Right kidney (tissue), 1 donor: ENCODE measurements at regions not wholly inside any gene's neighbourhood (a gene's known extent, or its start where the extent isn't known, plus 50 kb on each side); places are given as distances from the start of the nearest gene placed in this dataset.

Experiments
- DNase-seq: peaks from one replicate; pipeline ENCODE4 v3.0.0-alpha.2; 2016

- no peak for DNase-seq
Observed at GRCh38 chr12:113612076-113612728, 140.5 kb upstream of the LHX5 start.

- DNase-seq = no peak
Observed at GRCh38 chr12:113611652-113612051, 140.0 kb upstream of the LHX5 start.

GRCh38 chr12:113610698-113611097 is 139.0 kb upstream of the LHX5 start:
- no peak for DNase-seq

- DNase-seq = no peak
Observed at GRCh38 chr12:113609692-113610469, 138.2 kb upstream of the LHX5 start.

- DNase-seq = no peak
Observed at GRCh38 chr12:113604666-113605065, 133.0 kb upstream of the LHX5 start.

- DNase-seq = no peak
Observed at GRCh38 chr12:113601656-113602263, 130.1 kb upstream of the LHX5 start.

GRCh38 chr12:113598815-113599406 is 127.2 kb upstream of the LHX5 start:
- no peak for DNase-seq

GRCh38 chr12:113594967-113595366 is 123.3 kb upstream of the LHX5 start:
- no peak for DNase-seq

- DNase-seq = peak; percentile 52
Observed at GRCh38 chr12:113591480-113591974, 119.9 kb upstream of the LHX5 start.

GRCh38 chr12:113589437-113589836 is 117.8 kb upstream of the LHX5 start:
- no peak for DNase-seq

GRCh38 chr12:113587720-113588119 is 116.0 kb upstream of the LHX5 start:
- no peak for DNase-seq

GRCh38 chr12:113586461-113586860 is 114.8 kb upstream of the LHX5 start:
- DNase-seq = no peak

- peak; percentile 11 for DNase-seq
Observed at GRCh38 chr12:113582521-113583218, 111.0 kb upstream of the LHX5 start.

- DNase-seq = no peak
Observed at GRCh38 chr12:113581342-113581741, 109.7 kb upstream of the LHX5 start.

- no peak for DNase-seq
Observed at GRCh38 chr12:113580437-113580836, 108.8 kb upstream of the LHX5 start.

GRCh38 chr12:113577464-113578129 is 105.9 kb upstream of the LHX5 start:
- DNase-seq = no peak

GRCh38 chr12:113575386-113575785 is 103.7 kb upstream of the LHX5 start:
- DNase-seq = no peak

GRCh38 chr12:113573148-113573547 is 101.5 kb upstream of the LHX5 start:
- DNase-seq = no peak

- DNase-seq = no peak
Observed at GRCh38 chr12:113571713-113572112, 100.0 kb upstream of the LHX5 start.

- no peak for DNase-seq
Observed at GRCh38 chr12:113569806-113570205, 98.1 kb upstream of the LHX5 start.

- no peak for DNase-seq
Observed at GRCh38 chr12:113568021-113568420, 96.3 kb upstream of the LHX5 start.

- no peak for DNase-seq
Observed at GRCh38 chr12:113565368-113565767, 93.7 kb upstream of the LHX5 start.
